ENCODE measurements at regions not wholly inside any gene's neighbourhood (a gene's known extent, or its start where the extent isn't known, plus 50 kb on each side); places are given as distances from the start of the nearest gene placed in this dataset.

DNA sequence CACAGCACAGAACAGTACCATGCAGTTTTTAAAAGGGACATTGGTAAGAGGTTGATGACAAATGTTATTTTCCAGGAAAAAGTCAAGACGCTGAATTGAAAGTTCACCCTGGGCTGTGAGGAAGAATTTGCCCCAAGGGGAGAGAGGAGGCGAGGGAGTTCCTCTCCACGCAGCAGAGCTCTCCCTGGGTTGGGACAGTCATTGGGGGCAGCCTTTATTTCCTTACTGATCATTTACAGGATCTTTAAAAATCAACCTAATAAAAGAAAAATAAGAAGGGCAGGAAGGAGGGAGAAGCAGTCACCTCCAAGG lies 49.9 kb upstream of the WNT7B start:
- TF ChIP-seq GATA2 (IDR thresholded peaks at IDR 0.05; ENCODE audit: low read depth, low read length) = no peak
- no peak for TF ChIP-seq GATA3 (IDR thresholded peaks at IDR 0.05; ENCODE audit: low read depth, low read length)

DNA sequence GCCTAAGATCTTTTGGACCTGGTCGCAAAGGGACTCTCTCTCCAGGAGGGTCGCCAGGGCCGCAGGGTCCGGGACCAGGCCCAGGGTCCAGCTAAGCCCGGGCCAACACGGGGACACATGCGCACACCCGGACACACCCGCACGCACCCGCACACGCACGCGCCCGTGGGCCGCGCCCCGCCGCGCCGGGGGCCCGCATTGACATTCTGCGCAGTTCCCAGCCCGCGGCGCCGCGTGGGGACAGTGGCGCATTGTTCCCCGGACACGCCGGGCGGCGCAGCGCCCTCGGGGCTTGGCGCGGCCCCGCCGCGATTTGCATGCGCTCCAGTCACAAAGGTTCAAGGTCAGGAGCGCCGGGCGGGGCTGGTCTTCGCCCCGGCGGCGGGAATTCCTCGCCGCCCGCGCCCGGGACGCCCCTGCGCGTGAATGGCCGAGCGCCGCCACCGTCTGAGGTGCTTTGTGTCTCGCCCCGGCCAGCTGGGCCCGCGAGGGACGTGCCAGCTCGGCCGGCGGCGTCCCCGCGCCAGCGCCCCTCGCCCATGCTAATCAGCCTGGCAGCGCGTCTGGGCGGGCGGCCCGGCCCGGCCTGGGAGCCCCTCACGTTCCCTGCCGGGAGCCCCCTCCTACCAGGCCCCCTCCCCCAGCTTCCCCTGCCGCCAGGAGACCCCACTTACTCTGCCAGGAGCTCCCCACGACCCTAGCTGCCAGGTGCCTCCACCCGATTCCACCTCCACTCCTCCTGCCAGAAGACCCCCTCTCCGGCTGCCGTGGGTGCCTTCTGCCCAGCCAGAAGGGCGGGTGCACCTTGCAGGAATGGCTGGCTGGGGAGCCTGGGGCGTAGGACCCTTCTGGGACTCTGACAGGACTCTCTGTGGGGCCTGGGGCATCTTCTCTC lies 50.5 kb upstream of the WNT7B start:
- TF ChIP-seq GATA3 (IDR thresholded peaks at IDR 0.05; ENCODE audit: low read depth, low read length) (no peak), GATA2 (IDR thresholded peaks at IDR 0.05; ENCODE audit: low read depth, low read length) (no peak)

DNA sequence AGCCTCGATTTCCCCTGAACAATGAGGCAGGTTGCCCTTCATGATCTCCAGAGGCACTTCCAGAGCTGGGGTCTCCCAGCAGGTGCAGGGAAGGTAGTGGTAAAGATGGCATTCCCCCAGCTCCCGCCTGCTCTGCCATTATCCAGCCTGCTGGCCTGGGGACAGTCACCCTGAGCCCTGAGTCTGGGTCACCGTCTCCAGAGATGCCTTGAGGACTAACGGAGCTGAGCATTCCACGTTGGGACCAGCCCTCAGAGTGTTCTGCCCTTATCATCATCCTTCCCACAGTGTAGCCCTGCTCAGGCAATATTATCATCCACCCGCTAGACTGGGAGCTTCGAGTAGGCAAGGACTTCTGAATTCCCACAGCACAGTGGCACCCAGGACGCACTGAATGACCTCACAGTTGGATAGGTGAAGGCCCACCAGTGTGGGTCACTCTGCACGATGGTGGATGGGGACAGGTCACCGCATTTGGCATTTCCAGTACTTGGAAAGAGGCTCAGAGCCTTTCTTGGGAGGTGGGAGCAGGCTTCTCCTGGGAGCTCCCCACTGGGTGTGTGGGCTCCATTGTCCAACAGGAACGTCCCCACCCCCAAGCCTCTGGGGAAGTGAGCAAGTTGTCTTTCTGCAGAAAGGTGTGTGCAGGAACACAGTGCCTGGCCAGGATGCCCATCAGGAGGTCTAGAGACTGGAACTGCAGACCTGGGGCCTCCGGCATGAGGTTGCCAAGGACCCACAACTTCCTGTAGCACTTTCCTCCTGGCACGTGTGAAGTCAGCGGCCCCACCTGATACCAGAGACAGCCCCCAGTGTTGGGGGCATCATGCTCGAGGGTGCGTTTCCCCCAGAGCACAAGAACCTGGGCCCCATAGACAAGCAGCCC lies 51.4 kb upstream of the WNT7B start:
- TF ChIP-seq GATA2 (IDR thresholded peaks at IDR 0.05; ENCODE audit: low read depth, low read length) = no peak
- no peak for TF ChIP-seq GATA3 (IDR thresholded peaks at IDR 0.05; ENCODE audit: low read depth, low read length)

DNA sequence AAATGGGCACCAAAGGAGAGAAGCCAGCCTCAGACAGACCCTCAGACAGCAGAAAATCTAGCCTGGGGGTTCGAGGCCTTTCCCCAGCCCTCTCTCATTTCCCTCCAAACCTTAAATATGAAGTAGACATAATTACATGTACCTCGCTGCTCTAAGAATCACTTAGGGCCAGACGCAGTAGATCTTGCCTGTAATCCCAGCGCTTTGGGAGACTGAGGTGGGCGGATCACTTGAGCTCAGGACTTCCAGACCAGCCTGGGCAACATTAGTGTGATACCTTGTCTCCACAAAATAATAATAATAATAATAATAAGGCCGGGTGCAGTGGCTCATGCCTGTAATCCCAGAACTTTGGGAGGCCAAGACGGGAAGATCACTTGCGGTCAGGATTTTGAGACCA lies 52.1 kb upstream of the WNT7B start:
- TF ChIP-seq GATA2 (IDR thresholded peaks at IDR 0.05; ENCODE audit: low read depth, low read length) = no peak
- TF ChIP-seq GATA3 (IDR thresholded peaks at IDR 0.05; ENCODE audit: low read depth, low read length) = no peak

DNA sequence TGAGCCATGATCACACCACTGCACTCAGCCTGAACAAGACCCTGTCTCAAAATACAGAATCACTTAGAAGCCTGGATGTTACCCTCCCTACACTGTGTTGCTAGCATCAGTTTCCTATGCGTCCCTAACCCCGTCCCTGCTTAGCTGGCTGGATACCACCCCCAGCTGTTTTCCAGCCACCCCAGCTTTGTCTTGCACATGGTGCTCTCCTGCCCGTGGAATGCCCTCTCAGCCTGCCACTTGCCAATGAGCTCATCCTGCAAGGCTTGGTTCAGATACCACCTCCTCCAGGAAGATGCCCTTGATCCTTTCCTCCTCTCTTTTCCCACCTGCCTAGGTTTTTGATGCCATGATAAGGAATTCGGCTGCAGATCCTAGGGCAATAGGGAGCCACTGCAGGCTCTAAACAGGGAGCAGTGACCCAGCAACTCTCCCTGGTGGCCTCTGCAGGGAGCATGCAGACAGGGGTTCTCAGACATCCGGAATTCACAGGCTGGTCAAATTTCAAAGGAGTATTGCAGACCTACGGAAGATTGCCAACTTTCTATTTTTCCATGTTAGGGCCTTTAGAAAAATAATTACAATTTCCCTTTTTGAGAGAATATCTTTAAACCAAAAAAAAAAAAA lies 52.7 kb upstream of the WNT7B start:
- no peak for TF ChIP-seq GATA2 (IDR thresholded peaks at IDR 0.05; ENCODE audit: low read depth, low read length)

DNA sequence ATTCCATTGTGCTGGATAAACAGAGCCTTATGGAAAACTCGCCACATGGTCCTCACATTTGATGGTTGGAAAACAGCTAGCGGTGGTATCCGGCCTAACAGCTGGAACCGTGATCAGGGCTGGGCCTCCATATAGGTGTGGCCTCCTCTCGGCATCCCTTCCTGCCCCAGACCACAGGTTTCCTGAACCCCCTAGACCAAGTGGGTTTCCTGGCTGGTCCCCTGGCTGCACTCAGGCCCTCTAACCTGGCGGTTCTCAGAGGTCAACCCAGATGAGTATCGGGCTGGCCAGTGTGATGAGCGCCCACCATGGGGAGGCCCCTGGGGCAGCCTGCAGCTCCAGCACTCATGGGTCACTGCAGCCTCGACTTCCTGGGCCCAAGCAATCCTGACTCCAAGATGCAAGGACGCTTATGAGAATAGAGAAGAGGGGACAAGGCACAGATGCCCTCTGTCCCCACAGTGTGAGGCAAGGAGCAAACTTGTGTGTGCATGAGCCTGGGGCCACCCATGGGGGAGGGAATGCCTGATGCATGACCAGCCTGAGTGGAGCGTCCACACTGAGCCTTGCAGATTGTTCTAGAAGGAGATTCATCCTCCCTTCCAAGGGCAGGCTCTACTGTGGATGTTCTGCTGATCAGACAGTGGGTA lies 53.4 kb upstream of the WNT7B start:
- TF ChIP-seq GATA2 (IDR thresholded peaks at IDR 0.05; ENCODE audit: low read depth, low read length) = no peak
- TF ChIP-seq GATA3 (IDR thresholded peaks at IDR 0.05; ENCODE audit: low read depth, low read length) = no peak

DNA sequence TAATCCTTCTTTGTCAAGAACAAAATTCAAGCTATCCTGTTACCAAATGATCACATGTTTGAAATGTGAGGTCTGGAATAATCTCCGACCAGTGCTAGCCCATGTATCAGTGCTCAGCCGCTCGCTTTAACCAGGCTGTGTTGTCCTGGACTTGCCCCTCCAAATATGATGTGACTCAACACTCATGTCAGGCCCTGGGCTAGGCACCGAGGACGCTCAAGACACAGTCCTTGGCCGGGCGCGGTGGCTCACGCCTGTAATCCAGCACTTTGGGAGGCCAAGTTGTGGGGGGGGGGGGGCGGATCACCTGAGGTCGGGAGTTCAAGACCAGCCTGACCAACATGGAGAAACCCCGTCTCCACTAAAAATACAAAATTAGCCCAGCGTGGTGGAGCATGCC lies 54.1 kb upstream of the WNT7B start:
- TF ChIP-seq GATA2 (IDR thresholded peaks at IDR 0.05; ENCODE audit: low read depth, low read length) (no peak), GATA3 (IDR thresholded peaks at IDR 0.05; ENCODE audit: low read depth, low read length) (no peak)

DNA sequence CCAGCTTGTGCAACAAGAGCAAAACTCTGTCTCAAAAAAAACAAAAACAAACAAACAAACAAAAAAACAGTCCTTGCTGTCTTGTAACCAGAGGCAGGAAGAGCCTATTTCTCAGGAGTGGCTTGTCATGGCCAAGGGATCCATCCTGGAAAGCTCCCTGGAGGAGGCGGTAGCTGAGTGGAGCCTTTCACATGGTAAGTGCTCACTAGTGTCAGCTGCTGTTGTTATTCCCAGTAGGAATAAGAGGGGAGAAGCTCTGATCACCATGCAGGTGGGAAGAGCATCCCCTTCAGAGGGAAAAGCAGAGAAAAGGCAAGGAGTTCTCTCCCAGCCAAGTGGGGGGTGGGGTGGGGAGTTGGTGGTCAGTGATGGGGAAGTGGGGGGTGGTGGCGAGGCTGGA lies 54.6 kb upstream of the WNT7B start:
- TF ChIP-seq GATA2 (IDR thresholded peaks at IDR 0.05; ENCODE audit: low read depth, low read length) = no peak
- TF ChIP-seq GATA3 (IDR thresholded peaks at IDR 0.05; ENCODE audit: low read depth, low read length) = no peak

DNA sequence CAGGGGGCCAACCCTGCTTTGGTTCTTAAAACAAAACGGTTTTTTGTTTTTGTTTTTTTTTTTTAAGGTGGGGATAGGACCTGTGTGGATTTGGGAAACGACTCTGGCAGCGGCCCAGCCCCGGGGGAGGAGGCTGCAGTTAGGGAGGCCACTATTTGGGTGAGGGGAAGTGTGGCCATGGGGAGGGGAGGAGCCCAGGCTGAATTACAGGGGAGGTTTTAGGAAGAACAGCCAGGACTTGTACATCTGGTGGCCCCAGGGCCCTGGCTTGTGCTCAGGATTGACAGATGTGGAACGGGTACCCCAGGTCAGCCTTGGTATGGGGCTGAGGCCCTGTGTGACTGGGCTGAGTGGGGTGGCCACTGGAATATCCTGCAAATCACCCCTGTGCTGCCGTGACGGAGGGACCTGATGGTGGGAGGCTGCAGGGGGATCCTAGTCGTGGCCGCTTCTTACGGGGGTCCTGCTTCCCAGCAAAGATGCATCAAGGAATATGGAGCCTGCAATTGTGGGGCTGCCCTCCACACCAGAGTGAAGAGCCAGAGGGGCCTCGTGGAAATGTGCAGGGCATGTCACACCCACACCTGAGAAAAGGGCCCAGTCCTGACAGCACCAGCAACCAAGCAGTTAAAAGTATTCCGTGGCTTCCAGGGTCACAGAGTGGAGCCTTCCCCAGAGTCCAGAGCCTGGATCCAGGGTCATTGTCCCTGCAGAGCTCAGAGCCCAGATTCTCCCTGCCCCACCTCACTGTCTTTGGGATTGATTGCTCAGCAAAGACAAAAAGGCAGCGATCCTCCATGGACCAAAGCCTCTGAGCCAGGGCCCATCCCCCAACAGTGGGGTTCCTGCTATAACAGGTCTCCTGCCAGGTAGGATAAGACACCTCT lies 55.2 kb upstream of the WNT7B start:
- TF ChIP-seq GATA2 (IDR thresholded peaks at IDR 0.05; ENCODE audit: low read depth, low read length) = no peak
- no peak for TF ChIP-seq GATA3 (IDR thresholded peaks at IDR 0.05; ENCODE audit: low read depth, low read length)

DNA sequence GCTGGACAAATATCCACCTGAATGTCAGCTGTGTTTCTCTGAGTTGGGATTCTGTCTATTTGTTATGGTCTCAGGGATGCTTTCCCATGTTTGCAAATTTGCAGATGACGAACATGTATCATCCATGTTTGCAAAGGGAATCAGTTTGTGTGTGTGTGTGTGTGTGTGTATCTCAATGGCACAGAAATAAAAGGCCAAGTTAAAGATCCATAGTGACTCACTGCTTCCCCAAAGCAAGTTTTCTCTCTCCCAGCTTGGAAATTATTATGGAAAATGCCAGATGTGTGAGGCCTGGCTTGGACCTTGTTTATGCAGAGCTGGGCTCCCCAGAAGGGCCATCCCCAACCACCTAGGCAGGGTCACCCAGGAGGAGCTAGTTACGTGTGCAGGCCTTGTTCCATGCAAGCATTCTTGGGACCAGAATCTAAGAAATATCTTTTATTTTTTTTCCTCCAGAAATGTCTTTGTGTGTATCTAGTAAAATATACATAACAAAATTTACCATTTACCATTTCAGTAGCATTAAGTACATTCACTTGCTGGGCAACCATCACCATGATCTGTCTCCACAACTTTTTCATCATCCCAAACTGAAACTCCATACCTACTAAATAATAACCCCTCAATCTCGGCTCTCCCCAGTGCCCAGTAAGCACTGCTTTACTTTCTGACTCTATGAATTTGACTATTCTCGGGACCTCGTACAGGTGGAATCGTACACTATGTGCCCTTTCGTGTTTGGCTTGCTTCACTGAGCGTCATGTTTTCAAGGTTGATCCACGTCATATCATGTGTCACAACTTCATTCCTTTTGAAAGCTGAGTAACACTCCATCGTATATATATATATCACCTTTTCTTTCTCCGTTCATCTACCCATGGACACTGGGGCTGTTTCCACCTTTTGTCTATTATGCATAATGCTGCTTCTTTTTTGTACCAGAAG lies 56.6 kb upstream of the WNT7B start:
- TF ChIP-seq GATA3 (IDR thresholded peaks at IDR 0.05; ENCODE audit: low read depth, low read length) (no peak), GATA2 (IDR thresholded peaks at IDR 0.05; ENCODE audit: low read depth, low read length) (no peak)

DNA sequence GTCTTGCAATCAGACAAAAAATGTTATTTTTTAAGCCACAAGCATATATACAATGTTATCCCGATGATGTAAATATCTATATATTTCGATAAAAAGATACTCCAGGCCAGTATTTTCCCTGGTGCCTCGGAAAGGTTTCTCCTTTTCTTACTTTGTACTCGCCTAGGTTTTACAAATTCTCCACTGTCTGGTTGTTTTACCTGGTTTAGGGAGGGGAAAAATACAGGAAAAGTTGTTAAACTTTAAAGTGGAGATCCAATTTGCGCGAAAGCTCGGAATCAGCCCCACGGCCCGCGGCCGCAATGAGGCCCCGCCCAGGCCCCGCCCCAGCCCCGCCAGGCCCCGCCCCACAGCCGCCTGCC lies 58.4 kb upstream of the WNT7B start:
- TF ChIP-seq GATA2 (IDR thresholded peaks at IDR 0.05; ENCODE audit: low read depth, low read length) = no peak
- no peak for TF ChIP-seq GATA3 (IDR thresholded peaks at IDR 0.05; ENCODE audit: low read depth, low read length)

Data from SH-SY5Y (cell line).